8988T (cell line): ENCODE measurements at regions not wholly inside any gene's neighbourhood (a gene's known extent, or its start where the extent isn't known, plus 50 kb on each side); places are given as distances from the start of the nearest gene placed in this dataset.

ENCODE experiments used
- DNase-seq: peaks from one replicate; pipeline ENCODE4 v3.0.0; 2011

DNA sequence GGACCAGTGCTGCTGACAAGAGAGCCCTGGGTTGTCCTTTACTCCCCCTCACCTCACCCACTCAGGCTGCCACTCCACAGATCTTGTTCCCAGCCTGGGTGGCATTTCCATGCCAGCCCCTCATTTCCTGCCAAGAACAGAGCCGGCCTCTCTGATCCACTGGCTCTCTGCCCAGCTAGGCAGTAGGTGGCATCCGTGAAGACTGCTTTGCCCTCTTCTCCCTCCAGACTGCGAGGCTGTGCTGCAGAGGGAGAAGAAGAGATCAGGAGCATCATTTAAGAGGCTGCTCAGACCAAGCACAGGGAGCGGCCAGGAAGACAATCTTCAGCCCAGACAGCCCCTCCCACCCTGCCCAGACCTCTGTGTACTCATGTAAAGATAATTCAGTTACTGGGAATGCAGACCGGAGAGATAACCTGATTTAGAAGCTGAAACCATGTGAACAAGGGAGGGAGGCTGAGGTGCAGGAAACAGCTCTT, 126.9 kb upstream of the NCAM1 start:
- no peak for DNase-seq

DNA sequence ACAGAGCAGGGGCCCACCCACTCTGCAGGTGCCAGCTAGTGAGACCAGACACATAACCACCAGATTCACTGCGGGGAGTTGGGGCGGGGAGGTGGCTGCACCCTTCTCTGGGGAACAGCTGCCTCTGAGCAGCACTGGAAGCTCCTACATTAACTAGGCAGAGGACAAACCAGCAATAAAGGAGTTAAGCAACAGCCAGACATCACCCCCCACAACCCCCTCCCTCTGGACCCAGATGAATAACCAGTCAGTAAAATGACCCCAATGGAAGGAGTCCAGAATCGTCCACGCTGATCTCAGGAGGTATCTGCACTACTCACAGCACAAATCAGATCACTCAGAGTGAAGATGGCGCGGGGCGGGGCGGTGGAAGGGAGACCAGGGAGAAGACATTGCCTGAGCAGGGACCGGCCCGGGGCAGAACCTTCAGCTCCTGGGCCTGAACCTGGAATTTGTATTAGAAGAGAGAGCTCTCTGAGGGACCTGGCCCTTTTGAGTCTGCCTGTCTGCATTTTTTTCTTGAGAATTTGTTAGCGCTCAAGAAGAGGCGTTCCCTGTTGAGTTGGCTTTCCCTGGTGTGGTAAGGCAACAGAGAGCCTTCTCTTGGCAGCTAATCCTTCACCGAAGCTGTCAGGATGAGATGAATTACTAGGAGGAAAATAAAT, 125.5 kb upstream of the NCAM1 start:
- no peak for DNase-seq

DNA sequence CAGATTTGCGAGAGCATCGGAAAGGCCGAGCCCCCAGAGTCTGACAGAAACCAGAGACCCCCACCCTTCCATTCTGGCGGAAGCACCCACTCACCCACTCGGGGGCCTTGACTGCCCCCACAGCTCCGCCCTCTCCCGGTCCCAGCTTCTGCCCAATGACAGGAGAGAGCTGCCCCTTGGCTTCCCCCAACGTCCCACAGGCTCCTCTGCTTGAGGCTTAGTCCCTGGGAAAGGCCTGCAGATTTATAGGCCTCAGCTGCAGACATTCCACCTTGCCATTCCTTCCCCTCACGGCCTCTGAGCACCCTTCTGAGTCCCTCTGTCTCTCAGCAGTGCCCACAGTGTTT, 125.0 kb upstream of the NCAM1 start:
- DNase-seq = no peak

- DNase-seq = no peak
Observed at GRCh38 chr11:112837162-112837826, 123.9 kb upstream of the NCAM1 start.

DNA sequence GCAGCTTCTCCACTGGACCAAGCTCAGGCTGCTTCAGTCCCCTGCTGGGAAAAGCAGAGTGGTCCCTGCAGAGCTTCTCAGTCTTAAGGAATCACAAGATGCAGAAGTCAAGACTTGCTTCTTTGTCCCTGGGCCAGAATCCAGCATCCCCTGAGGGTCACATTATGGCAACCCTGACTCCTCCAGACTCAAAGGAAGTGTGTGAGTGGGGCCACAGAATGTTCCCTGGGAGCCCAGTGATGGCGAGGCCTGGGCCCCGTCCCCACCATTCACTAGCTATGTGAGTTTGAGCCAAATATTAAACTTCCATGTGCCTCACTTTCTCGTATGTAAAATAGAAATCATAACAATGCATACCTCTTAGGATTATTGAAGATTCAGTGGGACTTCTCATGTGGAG, 122.2 kb upstream of the NCAM1 start:
- no peak for DNase-seq

DNA sequence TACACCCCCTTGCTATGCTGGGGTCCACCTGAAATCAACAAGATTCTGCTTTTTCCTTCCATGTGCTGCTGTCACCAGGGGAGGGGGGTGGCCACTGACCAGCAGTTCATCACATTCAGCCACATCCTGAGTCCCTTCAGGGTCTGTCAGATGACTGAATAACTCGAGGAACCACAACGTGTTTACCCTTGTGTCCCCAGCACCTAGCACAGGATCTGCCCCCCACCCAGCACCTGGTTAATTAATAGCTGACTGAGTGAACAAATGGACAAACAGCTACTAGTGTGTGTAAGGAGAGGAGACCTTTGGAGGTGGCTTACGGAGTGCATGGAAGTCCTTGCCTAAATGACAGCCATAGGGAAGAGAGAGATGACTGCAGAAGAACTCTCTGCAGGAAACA, 119.5 kb upstream of the NCAM1 start:
- no peak for DNase-seq

DNA sequence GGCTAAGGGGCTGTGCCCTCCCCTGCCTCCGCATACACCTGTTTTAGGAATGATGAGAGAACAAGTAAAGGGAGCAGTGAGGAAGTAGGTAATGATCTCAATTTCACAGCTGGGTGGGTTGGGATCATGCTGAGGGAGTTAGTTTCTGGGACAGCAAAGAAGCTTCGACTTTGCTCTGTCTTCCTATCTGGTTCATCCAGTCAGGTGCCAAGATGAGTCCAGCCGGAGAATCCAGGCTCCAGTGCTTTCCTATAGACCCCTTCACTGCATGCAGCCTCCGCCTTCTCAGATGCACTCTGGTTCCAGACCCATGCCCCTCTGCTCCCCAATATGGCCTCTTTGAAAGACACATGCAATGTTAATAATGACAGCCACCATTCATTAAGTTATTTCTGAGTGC, 119.1 kb upstream of the NCAM1 start:
- DNase-seq = no peak

- no peak for DNase-seq
Observed at GRCh38 chr11:112844517-112844916, 116.7 kb upstream of the NCAM1 start.

GRCh38 chr11:112847568-112847967, 113.7 kb upstream of the NCAM1 start:
- no peak for DNase-seq

DNA sequence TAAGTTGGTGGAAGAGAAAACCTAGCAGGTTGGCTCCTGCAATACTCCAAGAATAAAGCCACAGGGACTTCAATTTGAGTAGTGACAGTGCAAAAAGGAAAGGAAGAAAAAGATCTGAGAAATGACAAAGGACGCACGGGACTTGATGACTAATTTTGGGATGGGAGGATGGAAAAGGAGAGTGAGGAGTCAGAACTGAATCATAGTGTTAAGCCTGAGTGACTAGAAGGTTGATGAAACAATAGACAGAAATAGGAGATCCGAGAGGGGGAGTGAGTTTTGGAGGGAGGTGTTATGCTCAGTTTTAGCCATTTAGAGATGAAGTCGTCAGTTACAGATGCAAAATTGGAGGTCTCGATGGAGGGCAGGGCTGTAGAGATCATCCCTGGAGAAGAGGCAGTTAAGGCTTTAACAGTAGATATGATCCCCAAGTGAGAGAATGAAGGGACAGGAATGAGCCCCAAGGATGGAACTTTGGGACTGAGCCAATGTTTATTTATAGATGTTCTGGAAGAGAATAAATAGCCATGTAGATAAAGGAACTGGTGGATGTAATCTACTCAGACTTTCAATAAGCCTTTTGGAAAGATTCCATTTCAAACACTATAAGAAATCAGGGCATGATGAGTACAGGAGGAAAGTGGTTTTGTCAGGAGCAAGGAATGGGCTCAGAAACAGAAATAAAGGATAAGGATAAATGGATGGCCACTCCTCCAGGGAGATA, 108.9 kb upstream of the NCAM1 start:
- no peak for DNase-seq

DNA sequence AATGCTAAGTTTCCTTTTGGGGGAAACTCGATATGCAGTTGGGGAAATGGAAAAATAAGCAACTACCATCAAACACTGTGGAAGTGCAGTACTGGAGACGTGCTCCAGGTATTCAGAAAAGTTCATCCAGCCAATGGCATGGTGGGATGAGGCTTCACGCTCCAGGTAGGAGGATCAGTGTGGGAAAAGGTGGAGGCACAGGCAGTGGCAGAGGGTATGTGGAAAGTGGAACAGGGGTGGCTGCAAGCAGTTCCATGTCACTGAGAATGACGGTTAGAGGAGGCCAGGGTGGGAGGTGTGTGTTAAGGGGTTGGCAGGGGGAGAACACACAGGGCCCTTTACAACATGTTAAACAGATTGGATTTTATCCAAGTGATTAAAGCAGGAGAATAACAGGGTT, 105.1 kb upstream of the NCAM1 start:
- DNase-seq = no peak

DNA sequence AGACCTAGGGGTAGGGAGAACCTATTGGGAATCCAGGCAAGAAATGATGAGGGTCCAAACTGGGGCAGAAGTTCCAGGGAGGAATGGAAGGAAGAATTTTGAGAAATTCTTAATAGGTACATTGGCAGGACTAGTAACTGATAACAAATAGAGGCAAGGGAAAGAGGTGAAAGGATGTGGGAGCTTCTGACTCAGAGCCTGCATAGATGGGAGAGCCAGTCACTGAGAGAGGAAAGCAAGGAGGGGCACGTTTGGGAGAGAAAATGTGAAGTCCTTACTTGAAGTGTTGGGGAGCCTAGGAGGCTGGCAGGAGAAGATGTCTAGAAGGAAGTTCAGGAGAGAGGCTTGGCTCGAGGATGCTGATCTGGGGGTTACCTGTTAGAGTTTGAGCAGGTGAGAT, 104.6 kb upstream of the NCAM1 start:
- DNase-seq = no peak

- DNase-seq = no peak
Observed at GRCh38 chr11:112858289-112859023, 102.8 kb upstream of the NCAM1 start.

DNA sequence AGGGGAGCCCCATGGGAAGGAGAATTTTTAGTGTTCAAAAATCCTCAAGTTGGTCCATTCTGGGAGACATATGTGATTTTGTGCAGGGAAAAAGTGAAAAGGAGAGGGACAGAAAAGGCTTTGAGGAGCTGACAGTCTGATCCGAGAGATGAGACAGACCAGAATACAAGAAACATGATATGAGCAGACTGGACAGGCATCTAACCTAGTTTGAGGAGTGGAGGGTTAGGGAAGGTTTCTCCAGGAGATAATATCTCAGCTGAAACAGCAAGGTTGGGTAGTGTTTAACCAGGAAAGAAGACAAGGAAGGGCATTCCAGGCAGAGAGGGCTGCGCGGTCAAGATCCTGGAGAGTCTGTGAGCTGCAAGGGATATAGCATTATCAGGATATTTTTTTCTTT, 101.4 kb upstream of the NCAM1 start:
- no peak for DNase-seq

GRCh38 chr11:112861356-112861755, 99.9 kb upstream of the NCAM1 start:
- DNase-seq = no peak

GRCh38 chr11:112863305-112863704, 97.9 kb upstream of the NCAM1 start:
- DNase-seq = no peak

- DNase-seq = no peak
Observed at GRCh38 chr11:112864672-112865071, 96.5 kb upstream of the NCAM1 start.

DNA sequence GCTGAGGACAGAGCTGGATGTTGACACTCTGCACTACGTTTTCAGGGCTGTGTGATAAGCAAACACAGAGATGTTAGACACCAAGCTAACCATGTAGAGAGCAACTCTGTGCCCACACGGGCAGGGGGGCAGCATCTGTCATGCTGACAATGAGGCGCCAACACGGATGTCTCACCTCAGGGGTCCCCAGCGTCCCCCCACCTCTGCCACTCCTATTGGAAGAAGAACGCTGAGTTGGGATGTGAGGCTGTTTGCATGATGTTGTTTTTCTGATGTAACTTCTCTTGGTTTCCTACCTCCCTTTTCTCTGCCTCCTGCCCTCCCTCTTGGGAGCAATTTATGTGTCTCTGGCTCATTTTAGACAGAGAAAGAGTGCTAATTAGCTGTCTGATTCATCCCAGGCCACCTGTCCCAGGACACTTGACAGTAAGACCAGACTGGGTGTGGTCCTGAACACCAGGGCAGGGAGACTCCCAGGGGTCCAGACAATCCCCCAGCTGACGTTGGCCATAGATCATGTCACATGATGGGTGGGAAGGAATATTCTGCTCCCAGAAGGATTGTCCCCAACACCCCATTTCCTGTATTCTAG, 89.2 kb upstream of the NCAM1 start:
- DNase-seq = no peak

DNA sequence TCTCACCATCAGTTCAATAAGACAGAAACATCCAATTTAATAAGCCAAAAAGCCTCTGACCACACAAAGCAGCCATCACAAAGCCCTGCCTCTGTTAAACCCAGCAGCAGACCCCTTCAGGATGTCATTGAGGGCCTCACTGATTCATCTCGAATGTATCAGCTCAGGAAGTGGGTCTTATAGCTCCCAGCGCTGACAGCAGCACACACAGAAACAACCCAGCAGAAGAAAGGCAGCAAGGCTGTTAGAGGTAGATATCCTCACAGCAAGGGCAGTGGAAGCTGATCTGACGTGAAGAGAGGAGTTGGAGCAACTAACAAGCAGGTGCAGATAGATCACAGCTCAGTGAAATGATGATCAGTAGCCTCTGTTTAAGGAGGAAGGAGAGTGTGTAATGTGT, 86.2 kb upstream of the NCAM1 start:
- DNase-seq = no peak

- DNase-seq = no peak
Observed at GRCh38 chr11:112877581-112877980, 83.6 kb upstream of the NCAM1 start.

DNA sequence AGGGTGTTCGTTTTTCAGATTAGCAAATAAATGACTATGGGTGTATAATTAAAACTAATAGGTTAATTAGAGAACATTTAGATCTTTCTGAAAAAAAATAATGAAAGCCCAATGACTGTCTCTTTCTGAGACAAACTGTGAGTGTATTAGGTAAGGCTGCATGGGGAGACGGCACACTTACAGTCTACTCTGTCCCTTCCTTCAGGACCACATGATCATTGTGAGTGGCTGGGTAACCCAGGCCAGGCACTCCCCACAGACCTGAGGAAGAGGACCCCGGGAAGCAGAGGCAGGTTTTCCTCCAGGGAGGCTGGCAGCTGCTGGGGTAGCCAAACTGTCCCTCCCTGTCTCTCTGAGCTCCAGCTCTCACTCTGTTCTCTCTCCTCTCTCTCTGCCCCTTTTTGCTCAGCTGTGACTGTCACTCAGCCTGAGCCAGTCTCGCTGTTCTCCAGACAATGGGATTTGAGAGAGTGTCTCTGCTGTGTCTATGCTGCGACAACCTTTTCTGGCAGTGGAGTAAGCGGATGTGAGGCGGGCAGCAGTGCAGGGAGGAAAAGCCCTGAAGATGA, 83.1 kb upstream of the NCAM1 start:
- DNase-seq = no peak

DNA sequence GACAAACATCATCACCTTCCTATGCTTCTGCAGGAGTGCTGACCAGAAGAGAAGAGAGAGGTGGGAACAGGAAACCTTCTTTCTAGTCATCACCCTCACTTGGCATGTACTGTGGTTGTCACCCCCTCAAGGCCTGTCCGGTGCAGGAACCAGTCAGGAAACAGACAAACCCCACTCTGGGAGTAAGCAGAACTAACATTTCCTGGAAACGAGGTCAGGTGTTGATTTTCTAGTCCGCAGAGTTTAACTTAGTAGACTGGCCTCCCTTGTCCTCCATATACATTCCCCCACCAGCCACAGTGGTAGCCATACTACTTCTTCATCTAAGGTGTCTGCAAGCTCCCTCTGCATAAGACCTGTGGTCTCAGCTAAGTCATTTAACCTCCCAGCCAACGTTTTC, 80.7 kb upstream of the NCAM1 start:
- no peak for DNase-seq

DNA sequence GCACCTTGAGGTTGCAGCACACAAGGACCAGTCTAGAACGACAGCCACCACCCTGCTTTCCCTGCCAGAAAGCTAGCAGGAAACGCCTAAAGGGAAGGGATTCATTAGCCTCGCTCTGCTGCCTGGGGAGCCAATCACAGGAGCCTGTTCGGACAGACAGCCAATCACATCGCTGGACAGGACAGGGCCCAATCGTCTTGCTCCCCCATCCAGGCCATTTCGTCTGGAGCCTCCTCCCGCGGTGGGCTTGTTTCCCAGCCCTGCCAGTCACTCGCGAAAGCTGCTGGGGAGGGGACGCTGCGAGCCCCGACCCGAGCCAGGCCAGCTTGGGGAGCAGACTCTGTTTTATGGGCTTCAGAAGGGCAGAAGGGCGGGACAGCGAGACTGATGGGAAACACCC, 79.8 kb upstream of the NCAM1 start:
- no peak for DNase-seq
